ENCODE measurements at regions not wholly inside any gene's neighbourhood (a gene's known extent, or its start where the extent isn't known, plus 50 kb on each side); places are given as distances from the start of the nearest gene placed in this dataset.

- TF ChIP-seq CTCF (IDR thresholded peaks at IDR 0.05; ENCODE audit: low read depth, low read length) (no peak), EZH2phosphoT487 (IDR thresholded peaks at IDR 0.05; ENCODE audit: low read depth) (no peak)
Measured at GRCh38 chr4:36533944-36534343, 252.5 kb downstream of the DTHD1 start.
